GM04504 (cell line): ENCODE measurements at regions not wholly inside any gene's neighbourhood (a gene's known extent, or its start where the extent isn't known, plus 50 kb on each side); places are given as distances from the start of the nearest gene placed in this dataset.

Source experiments
- DNase-seq: peaks from one replicate; pipeline ENCODE4 v3.0.0-alpha.2; 2012; ENCODE audit warnings: low read depth

GRCh38 chr11:116413301-116414242, 359.2 kb downstream of the BUD13 start:
- no peak for DNase-seq

GRCh38 chr11:116412118-116412889, 360.5 kb downstream of the BUD13 start:
- DNase-seq = no peak

GRCh38 chr11:116409238-116409637, 363.5 kb downstream of the BUD13 start:
- no peak for DNase-seq

- DNase-seq = no peak
Measured at GRCh38 chr11:116406042-116406441, 366.7 kb downstream of the BUD13 start.

GRCh38 chr11:116404462-116404798, 368.4 kb downstream of the BUD13 start:
- no peak for DNase-seq

GRCh38 chr11:116403794-116404461, 368.9 kb downstream of the BUD13 start:
- DNase-seq = no peak

- no peak for DNase-seq
Measured at GRCh38 chr11:116400081-116400480, 372.7 kb downstream of the BUD13 start.

GRCh38 chr11:116397602-116398084, 375.1 kb downstream of the BUD13 start:
- no peak for DNase-seq

- DNase-seq = no peak
Measured at GRCh38 chr11:116396331-116396730, 376.5 kb downstream of the BUD13 start.

GRCh38 chr11:116394022-116394421, 378.8 kb downstream of the BUD13 start:
- DNase-seq = no peak

GRCh38 chr11:116390963-116391362, 381.8 kb downstream of the BUD13 start:
- no peak for DNase-seq

- DNase-seq = no peak
Measured at GRCh38 chr11:116388146-116388545, 384.6 kb downstream of the BUD13 start.

GRCh38 chr11:116387641-116388040, 385.1 kb downstream of the BUD13 start:
- DNase-seq = no peak

GRCh38 chr11:116386118-116386699, 386.6 kb downstream of the BUD13 start:
- DNase-seq = no peak

GRCh38 chr11:116384876-116385275, 387.9 kb downstream of the BUD13 start:
- no peak for DNase-seq

GRCh38 chr11:116384407-116384806, 388.4 kb downstream of the BUD13 start:
- no peak for DNase-seq

GRCh38 chr11:116379185-116379828, 393.5 kb downstream of the BUD13 start:
- no peak for DNase-seq

- no peak for DNase-seq
Measured at GRCh38 chr11:116376547-116376946, 396.2 kb downstream of the BUD13 start.

- no peak for DNase-seq
Measured at GRCh38 chr11:116376054-116376453, 396.7 kb downstream of the BUD13 start.

- no peak for DNase-seq
Measured at GRCh38 chr11:116375221-116375620, 397.6 kb downstream of the BUD13 start.

GRCh38 chr11:116374085-116374484, 398.7 kb downstream of the BUD13 start:
- DNase-seq = no peak
